Neuronal stem cell (in vitro differentiated cells): ENCODE measurements at regions not wholly inside any gene's neighbourhood (a gene's known extent, or its start where the extent isn't known, plus 50 kb on each side); places are given as distances from the start of the nearest gene placed in this dataset.
"Not testable (repeated sequence)": the region's sequence is repeated elsewhere in the genome, so short reads cannot be mapped to it uniquely, and the experiment has no call there.

Source experiments
- DNase-seq: peaks from one replicate; pipeline ENCODE4 v3.0.0-alpha.2; 2013; ENCODE audit warnings: low spot score
- H2AFZ ChIP-seq: one replicate; pipeline ENCODE4 v1.6.1; 2013; ENCODE audit warnings: mild to moderate bottlenecking, low read length, inconsistent platforms
- H2AK5ac ChIP-seq: 2 replicates; pipeline ENCODE4 v1.6.1; 2013; ENCODE audit warnings: low read depth, mild to moderate bottlenecking, inconsistent platforms, low read length, moderate library complexity, mixed read lengths
- H2BK120ac ChIP-seq: 2 replicates; pipeline ENCODE4 v1.6.1; 2013; ENCODE audit warnings: low read depth, mild to moderate bottlenecking, inconsistent platforms, low read length, moderate library complexity, mixed read lengths
- H2BK12ac ChIP-seq: one replicate; pipeline ENCODE4 v1.6.1; 2013; ENCODE audit warnings: low read length, inconsistent platforms
- H2BK15ac ChIP-seq: 2 replicates; pipeline ENCODE4 v1.6.1; 2013; ENCODE audit warnings: mild to moderate bottlenecking, low read length, inconsistent platforms, mixed read lengths
- H2BK5ac ChIP-seq: one replicate; pipeline ENCODE4 v1.6.1; 2013; ENCODE audit warnings: inconsistent platforms, mild to moderate bottlenecking, low read length, moderate library complexity
- H3K14ac ChIP-seq: one replicate; pipeline ENCODE4 v1.6.1; 2013; ENCODE audit warnings: low read length, inconsistent platforms
- H3K18ac ChIP-seq: 2 replicates; pipeline ENCODE4 v1.6.1; 2013; ENCODE audit warnings: low read length, inconsistent platforms
- H3K23ac ChIP-seq: 2 replicates; pipeline ENCODE4 v1.6.1; 2013; ENCODE audit warnings: low read depth, mild to moderate bottlenecking, mixed read lengths, low read length, inconsistent platforms; ENCODE audit not compliant: poor library complexity
- H3K27ac ChIP-seq: replicated peaks from 3 replicates; pipeline ENCODE4 v1.5.1; 2013; ENCODE audit warnings: low read length, inconsistent platforms
- H3K27me3 ChIP-seq, 3 experiments: 2 replicates each; pipeline ENCODE4 v1.6.1; 2013; ENCODE audit warnings: low read length in 3 of 3, mild to moderate bottlenecking in 2 of 3, inconsistent platforms in 1 of 3, low read depth in 1 of 3, mixed read lengths in 1 of 3, moderate library complexity in 1 of 3; ENCODE audit not compliant: control insufficient read depth in 3 of 3, insufficient read depth in 3 of 3
- H3K36me3 ChIP-seq, 2 donors: replicated peaks in 1 of 2; 2 replicates each; pipeline ENCODE4 v1.6.1; 2013; ENCODE audit warnings: low read length in 2 of 2; ENCODE audit not compliant: control insufficient read depth in 2 of 2, insufficient read depth in 2 of 2
- H3K4ac ChIP-seq: 2 replicates; pipeline ENCODE4 v1.6.1; 2013; ENCODE audit warnings: inconsistent platforms, mild to moderate bottlenecking, low read length, moderate library complexity
- H3K4me1 ChIP-seq, 2 donors: 1 replicate in 1 of 2; 2 replicates in 1 of 2; pipeline ENCODE4 v1.6.1; 2013; ENCODE audit warnings: low read length in 2 of 2, low read depth in 1 of 2; ENCODE audit not compliant: control insufficient read depth in 2 of 2, insufficient read depth in 1 of 2
- H3K4me2 ChIP-seq: one replicate; pipeline ENCODE4 v1.6.1; 2013; ENCODE audit warnings: mild to moderate bottlenecking, low read length, inconsistent platforms; ENCODE audit not compliant: insufficient read depth, poor library complexity, severe bottlenecking
- H3K4me3 ChIP-seq, 2 donors: 2 replicates each; pipeline ENCODE4 v1.5.1; 2013; ENCODE audit warnings: low read length in 2 of 2, mild to moderate bottlenecking in 2 of 2, inconsistent platforms in 1 of 2, moderate library complexity in 1 of 2
- H3K79me1 ChIP-seq: one replicate; pipeline ENCODE4 v1.6.1; 2013; ENCODE audit warnings: low read depth, mild to moderate bottlenecking, inconsistent platforms, low read length, moderate library complexity
- H3K9ac ChIP-seq: one replicate; pipeline ENCODE4 v1.6.1; 2013; ENCODE audit warnings: mild to moderate bottlenecking, low read depth, low read length, inconsistent platforms; ENCODE audit not compliant: poor library complexity
- H3K9me3 ChIP-seq, 2 donors: replicated peaks in 1 of 2; 2 replicates each; pipeline versions ENCODE3 to v1.6.1; 2013; ENCODE audit warnings: low read length in 2 of 2, mild to moderate bottlenecking in 2 of 2, inconsistent platforms in 1 of 2, low read depth in 1 of 2, mixed read lengths in 1 of 2, moderate library complexity in 1 of 2; ENCODE audit not compliant: control insufficient read depth in 2 of 2, insufficient read depth in 1 of 2
- H4K8ac ChIP-seq: one replicate; pipeline ENCODE4 v1.6.1; 2013; ENCODE audit warnings: low read depth, mild to moderate bottlenecking, inconsistent platforms, low read length, moderate library complexity
- H4K91ac ChIP-seq: one replicate; pipeline ENCODE4 v1.6.1; 2013; ENCODE audit warnings: low read length, low read depth, mild to moderate bottlenecking, inconsistent platforms; ENCODE audit not compliant: poor library complexity
- WGBS, 2 donors: extraction: QIAGEN DNeasy Blood & Tissue Kit; methylation state at CpG; one replicate each; pipeline ENCODE4 v1.1.7; 2013; ENCODE audit warnings: missing lambda C conversion rate in 2 of 2, mixed read lengths in 1 of 2; ENCODE audit not compliant: insufficient read length in 2 of 2, insufficient replicate concordance in 1 of 2; ENCODE audit errors: extremely low coverage in 2 of 2; 5-methylcytosine and 5-hydroxymethylcytosine counted together

- Histone ChIP-seq H3K36me3 (no peaks in the 10 kb centered on the region), H3K4me1 (no peaks in the 10 kb centered on the region), H4K91ac (no peak overlapping the region), H3K27ac (no peak overlapping the region), H2BK12ac (no peak overlapping the region), H3K27me3 (peaks cover 0 to 3% (median 0%) of the 10 kb centered on the region in 3 experiments), H3K18ac (no peak overlapping the region), H4K8ac (no peak overlapping the region), H3K79me1 (no peaks in the 10 kb centered on the region), H3K4me3 (no peak overlapping the region), H3K14ac (no peak overlapping the region), H2BK15ac (no peak overlapping the region), H3K4ac (no peak overlapping the region), H2AK5ac (no peak overlapping the region), H3K4me2 (no peak overlapping the region), H2AFZ (no peak overlapping the region), H3K9ac (no peak overlapping the region), H3K9me3 (no peaks in the 10 kb centered on the region), H3K23ac (no peak overlapping the region), H2BK120ac (no peak overlapping the region), H2BK5ac (no peak overlapping the region)
- WGBS, 2 donors: no CpG with 5 or more reads among the region's 5 CpGs
- no peak for DNase-seq
Measured at GRCh38 chr18:35854095-35854494, 118.4 kb upstream of the RMP24 start.

DNA sequence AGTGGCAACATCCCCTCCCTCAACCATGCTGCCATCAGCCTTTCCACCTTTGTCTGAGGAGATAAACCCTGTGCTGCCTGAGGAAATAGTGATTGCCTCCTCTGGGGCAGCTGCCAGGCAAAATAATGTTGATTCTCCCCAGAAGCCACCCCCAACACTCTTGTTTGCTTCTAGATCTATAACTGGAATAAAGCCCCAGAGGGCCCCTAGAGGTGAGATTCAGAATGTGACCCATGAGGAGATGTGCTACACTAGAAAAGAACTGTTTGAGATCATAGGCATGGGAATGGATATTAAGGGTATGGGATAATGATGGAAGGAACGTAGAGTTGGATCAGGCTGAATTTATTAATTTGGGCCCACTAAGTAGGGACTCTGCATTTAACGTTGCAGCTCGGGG is 116.3 kb upstream of the RMP24 start:
- H3K4me2 ChIP-seq: no peak overlapping the region
- H2AFZ ChIP-seq: no peak overlapping the region
- no peak overlapping the region for H3K14ac ChIP-seq
- no peaks in the 10 kb centered on the region for H3K9me3 ChIP-seq
- H3K79me1 ChIP-seq: no peaks in the 10 kb centered on the region
- no peak overlapping the region for H3K27ac ChIP-seq
- no peak overlapping the region for H2BK12ac ChIP-seq
- no peak overlapping the region for H3K4ac ChIP-seq
- no peak overlapping the region for H3K18ac ChIP-seq
- H3K4me1 ChIP-seq: no peaks in the 10 kb centered on the region
- no peak overlapping the region for H3K9ac ChIP-seq
- peaks cover 0 to 3% (median 0%) of the 10 kb centered on the region in 3 experiments for H3K27me3 ChIP-seq
- H2AK5ac ChIP-seq: no peak overlapping the region
- no peak overlapping the region for H2BK15ac ChIP-seq
- no CpG with 5 or more reads among the region's 3 CpGs for WGBS, 2 donors
- H2BK5ac ChIP-seq: no peak overlapping the region
- no peak for DNase-seq
- H3K23ac ChIP-seq: no peak overlapping the region
- no peak overlapping the region for H3K4me3 ChIP-seq
- H4K8ac ChIP-seq: no peak overlapping the region
- H2BK120ac ChIP-seq: no peak overlapping the region
- H3K36me3 ChIP-seq: no peaks in the 10 kb centered on the region
- H4K91ac ChIP-seq: no peak overlapping the region

DNA sequence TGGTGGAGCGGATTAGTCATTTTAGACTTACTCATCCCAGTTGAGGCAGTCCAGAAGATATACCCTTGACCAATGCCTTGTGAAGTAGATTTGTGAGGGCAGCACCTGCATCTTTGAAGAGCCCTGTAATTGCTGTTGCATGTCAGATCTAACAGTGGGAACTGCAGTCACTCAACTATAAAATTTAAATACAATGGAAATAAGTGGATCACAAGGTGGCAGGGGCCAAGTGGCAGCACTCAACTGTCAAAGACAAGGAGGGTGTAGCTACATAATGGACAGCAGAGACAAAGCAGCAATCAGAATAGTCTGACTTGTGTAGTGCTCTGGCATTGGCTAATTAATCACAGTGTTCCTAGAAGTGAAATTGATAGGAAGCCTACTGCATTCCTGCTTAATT is 115.8 kb upstream of the RMP24 start:
- H2BK120ac ChIP-seq, H4K91ac ChIP-seq, H3K4me3 ChIP-seq, H3K27me3 ChIP-seq, H3K4me2 ChIP-seq, H3K9ac ChIP-seq, H4K8ac ChIP-seq, H3K9me3 ChIP-seq, H2BK5ac ChIP-seq, DNase-seq, H2AFZ ChIP-seq, H3K27ac ChIP-seq, H3K4me1 ChIP-seq, H2BK12ac ChIP-seq, H3K14ac ChIP-seq, H3K4ac ChIP-seq, H3K79me1 ChIP-seq, H3K36me3 ChIP-seq, H2AK5ac ChIP-seq, H2BK15ac ChIP-seq, H3K23ac ChIP-seq, H3K18ac ChIP-seq: not testable (repeated sequence)
- no CpG with 5 or more reads among the region's 1 CpG for WGBS, 2 donors

GRCh38 chr18:35857581-35857980 is 114.9 kb upstream of the RMP24 start:
- not testable (repeated sequence) for H2BK5ac ChIP-seq, H3K36me3 ChIP-seq, H3K4me3 ChIP-seq, H2BK120ac ChIP-seq, H2AFZ ChIP-seq, H3K18ac ChIP-seq, H3K14ac ChIP-seq, H2BK15ac ChIP-seq, H3K27ac ChIP-seq, H4K8ac ChIP-seq, H3K4ac ChIP-seq, H3K23ac ChIP-seq, H3K27me3 ChIP-seq, H3K9me3 ChIP-seq, H4K91ac ChIP-seq, H3K79me1 ChIP-seq, H3K9ac ChIP-seq, H2BK12ac ChIP-seq, H3K4me2 ChIP-seq, DNase-seq, H2AK5ac ChIP-seq
- H3K4me1 ChIP-seq: peaks cover 6 to 11% of the 10 kb centered on the region in 2 donors
